MM.1S (cell line): ENCODE measurements at regions not wholly inside any gene's neighbourhood (a gene's known extent, or its start where the extent isn't known, plus 50 kb on each side); places are given as distances from the start of the nearest gene placed in this dataset.

Experiments used
- DNase-seq: peaks from one replicate; pipeline ENCODE4 v3.0.0-alpha.2; 2015
- H2AFZ ChIP-seq: fragments of 300-600 bp; sonication (generic); 2 replicates; pipeline ENCODE4 v1.6.0; 2016; ENCODE audit warnings: antibody characterized with exemption, low read length
- H3F3A ChIP-seq: fragments of 300-600 bp; sonication (generic); 2 replicates; pipeline ENCODE4 v1.6.1; 2016; ENCODE audit warnings: mild to moderate bottlenecking, antibody characterized with exemption, low read length, moderate library complexity, mixed read lengths; ENCODE audit not compliant: insufficient read depth
- H3K27ac ChIP-seq: fragments of 300-600 bp; sonication (generic); 2 replicates; pipeline ENCODE4 v1.5.1; 2016; ENCODE audit warnings: mild to moderate bottlenecking, low read length
- H3K27me3 ChIP-seq: fragments of 300-600 bp; sonication (generic); replicated peaks from 2 replicates; pipeline ENCODE4 v1.6.0; 2016; ENCODE audit warnings: low read length; ENCODE audit not compliant: insufficient read depth
- H3K36me3 ChIP-seq: fragments of 300-600 bp; sonication (generic); replicated peaks from 2 replicates; pipeline ENCODE4 v1.6.1; 2016; ENCODE audit warnings: mild to moderate bottlenecking, low read length, mixed read lengths; ENCODE audit not compliant: insufficient read depth
- H3K4me1 ChIP-seq: fragments of 300-600 bp; sonication (generic); 2 replicates; pipeline ENCODE4 v1.6.1; 2016; ENCODE audit warnings: low read length, mixed read lengths
- H3K4me2 ChIP-seq: fragments of 300-600 bp; sonication (generic); 2 replicates; pipeline ENCODE4 v1.6.0; 2016; ENCODE audit warnings: low read depth, low read length
- H3K4me3 ChIP-seq: fragments of 300-600 bp; sonication (generic); 2 replicates; pipeline ENCODE4 v1.5.1; 2016; ENCODE audit warnings: low read length, mixed read lengths
- H3K79me2 ChIP-seq: fragments of 300-600 bp; sonication (generic); 2 replicates; pipeline ENCODE4 v1.6.1; 2016; ENCODE audit warnings: mixed run types, low read length, mixed read lengths
- H3K9ac ChIP-seq: fragments of 300-600 bp; sonication (generic); 2 replicates; pipeline ENCODE4 v1.6.1; 2016; ENCODE audit warnings: low read length, mixed read lengths
- H3K9me2 ChIP-seq: fragments of 300-600 bp; sonication (generic); replicated peaks from 2 replicates; pipeline ENCODE4 v1.6.1; 2016; ENCODE audit warnings: mild to moderate bottlenecking, low read length, mixed read lengths; ENCODE audit not compliant: insufficient read depth
- H3K9me3 ChIP-seq: fragments of 300-600 bp; sonication (generic); replicated peaks from 2 replicates; pipeline ENCODE4 v1.6.1; 2016; ENCODE audit warnings: mild to moderate bottlenecking, low read length, mixed read lengths; ENCODE audit not compliant: insufficient read depth
- H4K20me1 ChIP-seq: fragments of 300-600 bp; sonication (generic); 2 replicates; pipeline ENCODE4 v1.6.1; 2016; ENCODE audit warnings: mild to moderate bottlenecking, low read length, moderate library complexity, mixed read lengths; ENCODE audit not compliant: insufficient read depth
- EZH2 ChIP-seq: fragments of 300-600 bp; sonication (generic); optimal IDR thresholded peaks from 2 replicates; pipeline ENCODE3; 2017; ENCODE audit warnings: low read depth, mild to moderate bottlenecking, antibody characterized with exemption, low read length, mixed read lengths
- EZH2phosphoT487 ChIP-seq: fragments of 300-600 bp; sonication (generic); IDR thresholded peaks from 2 replicates; pipeline ENCODE4 v1.6.1; 2018; ENCODE audit warnings: antibody characterized with exemption, low read length
- TF ChIP-seq, protein P1 (sequence below): fragments of 300-600 bp; sonication (generic); IDR thresholded peaks from 2 replicates; pipeline ENCODE4 v1.5.1; 2016; ENCODE audit warnings: antibody characterized with exemption, low read length, mixed read lengths

GRCh38 chr10:128573281-128573845, 447.1 kb upstream of the MKI67 start:
- no peaks in the 10 kb centered on the region for H3F3A ChIP-seq
- no peak for DNase-seq
- no peak overlapping the region for H3K4me2 ChIP-seq
- no peak overlapping the region for H3K9ac ChIP-seq
- no peaks in the 10 kb centered on the region for H4K20me1 ChIP-seq
- H3K4me3 ChIP-seq = no peak overlapping the region
- no peaks in the 10 kb centered on the region for H3K9me2 ChIP-seq
- TF ChIP-seq EZH2phosphoT487 (no peak), EZH2 (no peak)
- TF ChIP-seq, protein P1, sequence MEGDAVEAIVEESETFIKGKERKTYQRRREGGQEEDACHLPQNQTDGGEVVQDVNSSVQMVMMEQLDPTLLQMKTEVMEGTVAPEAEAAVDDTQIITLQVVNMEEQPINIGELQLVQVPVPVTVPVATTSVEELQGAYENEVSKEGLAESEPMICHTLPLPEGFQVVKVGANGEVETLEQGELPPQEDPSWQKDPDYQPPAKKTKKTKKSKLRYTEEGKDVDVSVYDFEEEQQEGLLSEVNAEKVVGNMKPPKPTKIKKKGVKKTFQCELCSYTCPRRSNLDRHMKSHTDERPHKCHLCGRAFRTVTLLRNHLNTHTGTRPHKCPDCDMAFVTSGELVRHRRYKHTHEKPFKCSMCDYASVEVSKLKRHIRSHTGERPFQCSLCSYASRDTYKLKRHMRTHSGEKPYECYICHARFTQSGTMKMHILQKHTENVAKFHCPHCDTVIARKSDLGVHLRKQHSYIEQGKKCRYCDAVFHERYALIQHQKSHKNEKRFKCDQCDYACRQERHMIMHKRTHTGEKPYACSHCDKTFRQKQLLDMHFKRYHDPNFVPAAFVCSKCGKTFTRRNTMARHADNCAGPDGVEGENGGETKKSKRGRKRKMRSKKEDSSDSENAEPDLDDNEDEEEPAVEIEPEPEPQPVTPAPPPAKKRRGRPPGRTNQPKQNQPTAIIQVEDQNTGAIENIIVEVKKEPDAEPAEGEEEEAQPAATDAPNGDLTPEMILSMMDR = no peak
- H3K27me3 ChIP-seq = no peaks in the 10 kb centered on the region
- no peak overlapping the region for H3K27ac ChIP-seq
- H3K36me3 ChIP-seq = no peaks in the 10 kb centered on the region
- no peaks in the 10 kb centered on the region; the same call in 1 of the 2 replicates for H3K9me3 ChIP-seq
- H2AFZ ChIP-seq = no peak overlapping the region
- no peaks in the 10 kb centered on the region for H3K79me2 ChIP-seq
- no peaks in the 10 kb centered on the region for H3K4me1 ChIP-seq

GRCh38 chr10:128573986-128574385, 447.8 kb upstream of the MKI67 start:
- H3K36me3 ChIP-seq = no peaks in the 10 kb centered on the region

DNA sequence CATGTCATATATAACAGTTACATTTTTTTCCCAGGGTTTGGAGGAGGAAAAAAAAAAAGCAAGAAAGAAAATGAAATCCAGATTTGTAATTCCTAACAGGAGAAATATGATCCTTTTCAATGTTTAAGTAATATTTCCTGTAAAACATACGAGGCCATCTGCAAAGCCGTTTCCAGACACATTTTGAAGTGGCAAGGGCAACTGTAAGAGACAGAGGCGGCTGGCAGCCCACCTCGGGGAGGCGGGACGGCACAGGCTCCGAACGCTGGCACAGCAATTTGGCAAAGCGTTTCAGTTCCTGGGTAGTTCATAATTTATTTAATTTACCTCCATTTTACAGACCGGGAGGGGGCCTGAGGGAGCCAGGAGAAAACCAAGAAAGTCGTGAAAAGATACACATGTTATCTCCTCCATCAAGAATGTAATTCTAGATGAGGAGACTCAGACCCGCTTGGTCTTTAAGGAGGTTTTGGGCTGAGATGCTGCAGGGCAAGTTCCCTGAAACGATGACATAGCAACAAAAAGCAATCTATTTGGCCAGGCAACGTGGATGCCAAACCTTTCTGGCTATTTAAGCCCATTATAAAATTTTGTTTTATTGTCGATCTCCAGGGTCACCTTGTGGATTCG, 448.5 kb upstream of the MKI67 start:
- Histone ChIP-seq H4K20me1 (no peaks in the 10 kb centered on the region), H3K27me3 (no peaks in the 10 kb centered on the region), H3K4me3 (no peak overlapping the region), H2AFZ (no peak overlapping the region), H3K4me2 (no peak overlapping the region), H3K9me2 (no peaks in the 10 kb centered on the region), H3K4me1 (no peaks in the 10 kb centered on the region), H3F3A (no peaks in the 10 kb centered on the region), H3K36me3 (no peaks in the 10 kb centered on the region), H3K79me2 (no peaks in the 10 kb centered on the region), H3K27ac (no peak overlapping the region), H3K9ac (no peak overlapping the region), H3K9me3 (no peaks in the 10 kb centered on the region; the same call in 1 of the 2 replicates)
- TF ChIP-seq, protein P1 = no peak
- TF ChIP-seq EZH2 (no peak), EZH2phosphoT487 (no peak)
- DNase-seq = no peak

More at GRCh38 chr10:128573986-128574385, 447.8 kb upstream of the MKI67 start:
- TF ChIP-seq EZH2phosphoT487 = no peak
- TF ChIP-seq, protein P1 = no peak
- no peak for TF ChIP-seq EZH2
- Histone ChIP-seq H3K4me3 (no peak overlapping the region), H2AFZ (no peak overlapping the region), H3K27me3 (no peaks in the 10 kb centered on the region), H3K9ac (no peak overlapping the region), H3K4me2 (no peak overlapping the region), H3F3A (no peaks in the 10 kb centered on the region), H3K27ac (no peak overlapping the region), H3K9me3 (no peaks in the 10 kb centered on the region; the same call in 1 of the 2 replicates), H3K4me1 (no peaks in the 10 kb centered on the region), H4K20me1 (no peaks in the 10 kb centered on the region), H3K79me2 (no peaks in the 10 kb centered on the region), H3K9me2 (no peaks in the 10 kb centered on the region)
- DNase-seq = no peak
